ENCODE measurements at regions not wholly inside any gene's neighbourhood (a gene's known extent, or its start where the extent isn't known, plus 50 kb on each side); places are given as distances from the start of the nearest gene placed in this dataset.

DNA sequence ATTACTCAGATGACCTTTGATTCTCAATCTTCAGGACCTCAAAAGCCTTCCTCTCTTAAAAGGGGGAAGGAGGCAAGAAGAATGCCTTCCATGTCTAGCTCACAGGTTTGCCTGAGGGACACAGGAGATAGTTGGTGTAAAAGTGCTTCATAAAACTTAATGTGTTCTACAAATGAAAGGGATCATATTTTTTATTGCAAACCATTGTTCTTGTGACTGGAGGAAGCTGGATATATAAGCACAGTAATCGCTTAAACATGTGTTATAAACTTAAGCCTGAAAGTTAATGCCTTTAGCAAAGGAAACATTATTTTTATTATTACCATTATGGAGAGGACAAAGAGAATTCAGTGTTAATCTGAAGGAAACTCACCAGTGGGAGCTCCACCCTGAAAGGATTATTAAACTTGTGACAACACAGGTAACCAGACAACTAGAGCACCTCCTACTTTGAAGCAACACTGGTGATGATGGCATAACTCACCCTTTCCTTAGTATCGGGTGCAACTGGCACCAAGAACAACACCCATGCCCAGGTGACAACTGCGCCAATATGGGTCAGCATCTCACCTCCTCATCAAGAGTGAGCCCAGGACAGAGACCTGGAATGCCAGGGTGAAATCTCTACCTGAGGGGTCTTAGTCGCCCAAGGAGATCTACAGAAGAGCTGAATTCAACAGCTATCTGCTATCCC, 288.7 kb upstream of the PRDM1 start:
- DNase-seq (ENCODE audit: low spot score): no peak
- peaks cover 8 to 76% (median 53%) of the 10 kb centered on the region in 4 donors for H3K4me1 ChIP-seq (ENCODE audit: control insufficient read depth in 4 of 4, insufficient read depth in 4 of 4, low read length in 3 of 4)
- H3K36me3 ChIP-seq (ENCODE audit: control insufficient read depth in 4 of 4, insufficient read depth in 3 of 4, low read depth in 1 of 4, low read length in 3 of 4): no peaks in the 10 kb centered on the region
- H3K9ac ChIP-seq (ENCODE audit: low read depth in 1 of 2, low read length in 2 of 2): peak overlapping the region in 1 of 2 donors; percentile 18
- H3K4me3 ChIP-seq (ENCODE audit: low read depth in 1 of 3, low read length in 3 of 3): peak overlapping the region in 1 of 3 donors; percentile 23
- peak overlapping the region; percentile 74 to 85 for H3K27ac ChIP-seq (ENCODE audit: low read depth in 1 of 2, low read length in 2 of 2)
- H3K27me3 ChIP-seq (ENCODE audit: control insufficient read depth in 4 of 4, insufficient read depth in 4 of 4, low read length in 3 of 4): no peaks in the 10 kb centered on the region
- no peaks in the 10 kb centered on the region for H3K9me3 ChIP-seq (ENCODE audit: control insufficient read depth in 4 of 4, low read length in 3 of 4)
- 76% methylated on average over 4 of the region's 4 CpGs for WGBS
- TF ChIP-seq HNF4G (IDR thresholded peaks at IDR 0.05): no peak
- TF ChIP-seq YY1 (IDR thresholded peaks at IDR 0.05): no peak
- no peak for TF ChIP-seq TAF1 (conservative IDR thresholded peaks at IDR 0.05)
- no peak for TF ChIP-seq RXRA (IDR thresholded peaks at IDR 0.05)
- TF ChIP-seq FOXA2 (IDR thresholded peaks at IDR 0.05): no peak
- no peak for TF ChIP-seq GABPA (IDR thresholded peaks at IDR 0.05 in 1 of 2, conservative IDR thresholded peaks at IDR 0.05 in 1 of 2)
- no peak for TF ChIP-seq HNF4A (conservative IDR thresholded peaks at IDR 0.05)
- TF ChIP-seq JUND (IDR thresholded peaks at IDR 0.05): no peak

DNA sequence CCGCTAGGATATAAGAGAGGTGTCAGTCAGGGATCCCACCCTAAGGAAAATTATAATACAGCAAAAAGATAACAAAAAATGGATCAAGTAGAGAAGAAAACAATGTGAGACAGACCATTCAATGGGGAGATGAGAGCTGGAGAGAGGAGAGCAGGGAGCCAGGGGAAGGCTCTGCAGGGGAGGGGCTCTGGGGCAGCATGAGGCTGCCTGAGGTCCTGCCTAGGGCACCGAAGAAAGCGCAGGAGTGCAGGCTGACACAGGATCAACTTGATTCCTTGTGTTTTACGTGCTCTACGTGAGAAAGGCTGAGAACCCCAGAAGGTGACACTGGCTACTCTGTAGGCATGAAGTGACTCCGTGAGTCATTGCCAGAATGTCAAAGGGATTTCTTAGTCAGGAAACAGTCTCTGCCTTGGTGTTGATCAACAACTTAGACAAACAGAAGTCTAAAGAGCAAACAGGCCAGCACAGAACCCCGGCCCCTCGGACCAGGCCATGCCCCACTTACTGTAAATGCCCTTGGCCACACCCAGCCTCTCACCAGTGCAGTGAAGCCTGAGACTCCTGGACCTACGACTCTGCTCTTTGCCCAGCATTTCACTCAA, 290.1 kb upstream of the PRDM1 start:
- Histone ChIP-seq H3K4me3 (ENCODE audit: low read depth in 1 of 3, low read length in 3 of 3) (no peak overlapping the region), H3K9ac (ENCODE audit: low read depth in 1 of 2, low read length in 2 of 2) (no peak overlapping the region), H3K27ac (ENCODE audit: low read depth in 1 of 2, low read length in 2 of 2) (no peak overlapping the region), H3K36me3 (ENCODE audit: control insufficient read depth in 4 of 4, insufficient read depth in 3 of 4, low read depth in 1 of 4, low read length in 3 of 4) (no peaks in the 10 kb centered on the region), H3K9me3 (ENCODE audit: control insufficient read depth in 4 of 4, low read length in 3 of 4) (no peaks in the 10 kb centered on the region), H3K27me3 (ENCODE audit: control insufficient read depth in 4 of 4, insufficient read depth in 4 of 4, low read length in 3 of 4) (no peaks in the 10 kb centered on the region), H3K4me1 (ENCODE audit: control insufficient read depth in 4 of 4, insufficient read depth in 4 of 4, low read length in 3 of 4) (peaks cover 13 to 85% (median 63%) of the 10 kb centered on the region in 4 donors)
- no peak for TF ChIP-seq NR2F2 (IDR thresholded peaks at IDR 0.05)
- TF ChIP-seq, protein P1, sequence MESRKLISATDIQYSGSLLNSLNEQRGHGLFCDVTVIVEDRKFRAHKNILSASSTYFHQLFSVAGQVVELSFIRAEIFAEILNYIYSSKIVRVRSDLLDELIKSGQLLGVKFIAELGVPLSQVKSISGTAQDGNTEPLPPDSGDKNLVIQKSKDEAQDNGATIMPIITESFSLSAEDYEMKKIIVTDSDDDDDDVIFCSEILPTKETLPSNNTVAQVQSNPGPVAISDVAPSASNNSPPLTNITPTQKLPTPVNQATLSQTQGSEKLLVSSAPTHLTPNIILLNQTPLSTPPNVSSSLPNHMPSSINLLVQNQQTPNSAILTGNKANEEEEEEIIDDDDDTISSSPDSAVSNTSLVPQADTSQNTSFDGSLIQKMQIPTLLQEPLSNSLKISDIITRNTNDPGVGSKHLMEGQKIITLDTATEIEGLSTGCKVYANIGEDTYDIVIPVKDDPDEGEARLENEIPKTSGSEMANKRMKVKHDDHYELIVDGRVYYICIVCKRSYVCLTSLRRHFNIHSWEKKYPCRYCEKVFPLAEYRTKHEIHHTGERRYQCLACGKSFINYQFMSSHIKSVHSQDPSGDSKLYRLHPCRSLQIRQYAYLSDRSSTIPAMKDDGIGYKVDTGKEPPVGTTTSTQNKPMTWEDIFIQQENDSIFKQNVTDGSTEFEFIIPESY (IDR thresholded peaks at IDR 0.05): no peak
- TF ChIP-seq TAF1 (conservative IDR thresholded peaks at IDR 0.05): no peak
- TF ChIP-seq HNF4A (conservative IDR thresholded peaks at IDR 0.05): peak; percentile 39 to 60
- peak; percentile 21 for TF ChIP-seq SP1 (IDR thresholded peaks at IDR 0.05)
- TF ChIP-seq RXRA (IDR thresholded peaks at IDR 0.05): peak; percentile 8
- no peak for TF ChIP-seq JUND (IDR thresholded peaks at IDR 0.05)
- TF ChIP-seq ATF3 (IDR thresholded peaks at IDR 0.05): no peak
- no peak for TF ChIP-seq EGR1 (IDR thresholded peaks at IDR 0.05; ENCODE audit: low read depth in 2 of 2)
- no peak for TF ChIP-seq FOXA2 (IDR thresholded peaks at IDR 0.05)
- no peak for TF ChIP-seq RAD21 (IDR thresholded peaks at IDR 0.05)
- no peak for TF ChIP-seq GABPA (IDR thresholded peaks at IDR 0.05 in 1 of 2, conservative IDR thresholded peaks at IDR 0.05 in 1 of 2)
- no peak for DNase-seq (ENCODE audit: low spot score)
- 66% methylated on average over 9 of the region's 9 CpGs for WGBS

DNA sequence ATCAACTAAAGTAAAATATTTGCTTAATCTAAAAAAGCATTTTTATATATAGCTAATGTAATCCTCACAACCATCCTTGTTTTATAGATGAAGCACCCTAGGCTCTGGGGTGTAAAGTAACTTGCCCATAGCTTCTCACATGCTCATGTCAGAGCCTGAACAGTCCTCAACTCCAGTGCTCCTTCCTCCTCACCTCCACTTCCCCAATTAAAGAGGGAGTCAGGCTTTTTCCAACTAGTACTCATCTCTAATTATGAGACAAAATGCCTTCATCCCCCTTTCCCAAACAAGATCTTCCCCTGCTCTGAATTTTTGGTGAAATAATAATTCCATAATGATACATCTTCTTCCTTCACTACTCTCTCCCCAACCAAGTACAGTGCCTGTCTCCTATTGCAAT, 290.8 kb upstream of the PRDM1 start:
- TF ChIP-seq, protein P2, sequence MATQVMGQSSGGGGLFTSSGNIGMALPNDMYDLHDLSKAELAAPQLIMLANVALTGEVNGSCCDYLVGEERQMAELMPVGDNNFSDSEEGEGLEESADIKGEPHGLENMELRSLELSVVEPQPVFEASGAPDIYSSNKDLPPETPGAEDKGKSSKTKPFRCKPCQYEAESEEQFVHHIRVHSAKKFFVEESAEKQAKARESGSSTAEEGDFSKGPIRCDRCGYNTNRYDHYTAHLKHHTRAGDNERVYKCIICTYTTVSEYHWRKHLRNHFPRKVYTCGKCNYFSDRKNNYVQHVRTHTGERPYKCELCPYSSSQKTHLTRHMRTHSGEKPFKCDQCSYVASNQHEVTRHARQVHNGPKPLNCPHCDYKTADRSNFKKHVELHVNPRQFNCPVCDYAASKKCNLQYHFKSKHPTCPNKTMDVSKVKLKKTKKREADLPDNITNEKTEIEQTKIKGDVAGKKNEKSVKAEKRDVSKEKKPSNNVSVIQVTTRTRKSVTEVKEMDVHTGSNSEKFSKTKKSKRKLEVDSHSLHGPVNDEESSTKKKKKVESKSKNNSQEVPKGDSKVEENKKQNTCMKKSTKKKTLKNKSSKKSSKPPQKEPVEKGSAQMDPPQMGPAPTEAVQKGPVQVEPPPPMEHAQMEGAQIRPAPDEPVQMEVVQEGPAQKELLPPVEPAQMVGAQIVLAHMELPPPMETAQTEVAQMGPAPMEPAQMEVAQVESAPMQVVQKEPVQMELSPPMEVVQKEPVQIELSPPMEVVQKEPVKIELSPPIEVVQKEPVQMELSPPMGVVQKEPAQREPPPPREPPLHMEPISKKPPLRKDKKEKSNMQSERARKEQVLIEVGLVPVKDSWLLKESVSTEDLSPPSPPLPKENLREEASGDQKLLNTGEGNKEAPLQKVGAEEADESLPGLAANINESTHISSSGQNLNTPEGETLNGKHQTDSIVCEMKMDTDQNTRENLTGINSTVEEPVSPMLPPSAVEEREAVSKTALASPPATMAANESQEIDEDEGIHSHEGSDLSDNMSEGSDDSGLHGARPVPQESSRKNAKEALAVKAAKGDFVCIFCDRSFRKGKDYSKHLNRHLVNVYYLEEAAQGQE (IDR thresholded peaks at IDR 0.05): no peak
- TF ChIP-seq GABPA (IDR thresholded peaks at IDR 0.05 in 1 of 2, conservative IDR thresholded peaks at IDR 0.05 in 1 of 2) (no peak), YY1 (IDR thresholded peaks at IDR 0.05) (no peak), FOXA1 (IDR thresholded peaks at IDR 0.05) (no peak), EGR1 (IDR thresholded peaks at IDR 0.05; ENCODE audit: low read depth in 2 of 2) (no peak), RAD21 (IDR thresholded peaks at IDR 0.05) (no peak), TAF1 (conservative IDR thresholded peaks at IDR 0.05) (no peak), JUND (IDR thresholded peaks at IDR 0.05) (no peak), HNF4A (conservative IDR thresholded peaks at IDR 0.05) (no peak), FOXA2 (IDR thresholded peaks at IDR 0.05) (no peak), SP1 (IDR thresholded peaks at IDR 0.05) (no peak), MAX (IDR thresholded peaks at IDR 0.05) (no peak), HNF4G (IDR thresholded peaks at IDR 0.05) (no peak), RXRA (IDR thresholded peaks at IDR 0.05) (no peak)
- TF ChIP-seq, protein P3, sequence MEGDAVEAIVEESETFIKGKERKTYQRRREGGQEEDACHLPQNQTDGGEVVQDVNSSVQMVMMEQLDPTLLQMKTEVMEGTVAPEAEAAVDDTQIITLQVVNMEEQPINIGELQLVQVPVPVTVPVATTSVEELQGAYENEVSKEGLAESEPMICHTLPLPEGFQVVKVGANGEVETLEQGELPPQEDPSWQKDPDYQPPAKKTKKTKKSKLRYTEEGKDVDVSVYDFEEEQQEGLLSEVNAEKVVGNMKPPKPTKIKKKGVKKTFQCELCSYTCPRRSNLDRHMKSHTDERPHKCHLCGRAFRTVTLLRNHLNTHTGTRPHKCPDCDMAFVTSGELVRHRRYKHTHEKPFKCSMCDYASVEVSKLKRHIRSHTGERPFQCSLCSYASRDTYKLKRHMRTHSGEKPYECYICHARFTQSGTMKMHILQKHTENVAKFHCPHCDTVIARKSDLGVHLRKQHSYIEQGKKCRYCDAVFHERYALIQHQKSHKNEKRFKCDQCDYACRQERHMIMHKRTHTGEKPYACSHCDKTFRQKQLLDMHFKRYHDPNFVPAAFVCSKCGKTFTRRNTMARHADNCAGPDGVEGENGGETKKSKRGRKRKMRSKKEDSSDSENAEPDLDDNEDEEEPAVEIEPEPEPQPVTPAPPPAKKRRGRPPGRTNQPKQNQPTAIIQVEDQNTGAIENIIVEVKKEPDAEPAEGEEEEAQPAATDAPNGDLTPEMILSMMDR (IDR thresholded peaks at IDR 0.05; ENCODE audit: low read depth, low read length, missing input control): no peak
- H3K27me3 ChIP-seq (ENCODE audit: control insufficient read depth in 4 of 4, insufficient read depth in 4 of 4, low read length in 3 of 4): no peaks in the 10 kb centered on the region
- no peak overlapping the region for H3K4me3 ChIP-seq (ENCODE audit: low read depth in 1 of 3, low read length in 3 of 3)
- DNase-seq (ENCODE audit: low spot score): no peak
- no peak overlapping the region for H3K9ac ChIP-seq (ENCODE audit: low read depth in 1 of 2, low read length in 2 of 2)
- no peaks in the 10 kb centered on the region for H3K36me3 ChIP-seq (ENCODE audit: control insufficient read depth in 4 of 4, insufficient read depth in 3 of 4, low read depth in 1 of 4, low read length in 3 of 4)
- peaks cover 13 to 81% (median 62%) of the 10 kb centered on the region in 4 donors for H3K4me1 ChIP-seq (ENCODE audit: control insufficient read depth in 4 of 4, insufficient read depth in 4 of 4, low read length in 3 of 4)
- H3K9me3 ChIP-seq (ENCODE audit: control insufficient read depth in 4 of 4, low read length in 3 of 4): no peaks in the 10 kb centered on the region
- H3K27ac ChIP-seq (ENCODE audit: low read depth in 1 of 2, low read length in 2 of 2): no peak overlapping the region
